Sigmoid colon (tissue), 4 donors: ENCODE measurements at regions not wholly inside any gene's neighbourhood (a gene's known extent, or its start where the extent isn't known, plus 50 kb on each side); places are given as distances from the start of the nearest gene placed in this dataset.

Experiments used
- CTCF ChIP-seq, 4 experiments: fragments of 450-650 bp in 3 of 4; fragments of 200-600 bp in 1 of 4; IDR thresholded peaks; one replicate each; pipeline ENCODE4 v1.5.1; 2016 to 2019; ENCODE audit warnings: antibody characterized with exemption in 4 of 4, mild to moderate bottlenecking in 3 of 4, moderate library complexity in 2 of 4
- POLR2A ChIP-seq, 2 donors: fragments of 450-650 bp; IDR thresholded peaks; one replicate each; pipeline ENCODE4 v1.6.1; 2016; ENCODE audit warnings: antibody characterized with exemption in 2 of 2, mild to moderate bottlenecking in 2 of 2, moderate library complexity in 2 of 2
- POLR2AphosphoS5 ChIP-seq, 4 donors: sonication (generic); formaldehyde crosslinking; IDR thresholded peaks; one replicate each; pipeline ENCODE4 v1.6.1; 2017; ENCODE audit warnings: antibody characterized with exemption in 4 of 4

GRCh38 chr22:27284324-27284723 is 517.2 kb downstream of the MN1 start:
- no peak for TF ChIP-seq POLR2A (IDR thresholded peaks at IDR 0.05)
- TF ChIP-seq CTCF (IDR thresholded peaks at IDR 0.05): no peak
- TF ChIP-seq POLR2AphosphoS5 (IDR thresholded peaks at IDR 0.05): no peak
